OCI-LY3 (cell line): ENCODE measurements at regions not wholly inside any gene's neighbourhood (a gene's known extent, or its start where the extent isn't known, plus 50 kb on each side); places are given as distances from the start of the nearest gene placed in this dataset.

Experiments used
- EZH2phosphoT487 ChIP-seq: fragments of 200-600 bp; shearing (Covaris generic); IDR thresholded peaks from 2 replicates; pipeline ENCODE4 v1.6.1; 2018; ENCODE audit warnings: antibody characterized with exemption, mixed run types, low read depth
- TF ChIP-seq, protein P1 (sequence below): fragments of 200-600, 300-600 bp; sonication (generic); IDR thresholded peaks from 2 replicates; pipeline ENCODE4 v1.5.1; 2014; ENCODE audit warnings: antibody characterized with exemption, low read length, low read depth

DNA sequence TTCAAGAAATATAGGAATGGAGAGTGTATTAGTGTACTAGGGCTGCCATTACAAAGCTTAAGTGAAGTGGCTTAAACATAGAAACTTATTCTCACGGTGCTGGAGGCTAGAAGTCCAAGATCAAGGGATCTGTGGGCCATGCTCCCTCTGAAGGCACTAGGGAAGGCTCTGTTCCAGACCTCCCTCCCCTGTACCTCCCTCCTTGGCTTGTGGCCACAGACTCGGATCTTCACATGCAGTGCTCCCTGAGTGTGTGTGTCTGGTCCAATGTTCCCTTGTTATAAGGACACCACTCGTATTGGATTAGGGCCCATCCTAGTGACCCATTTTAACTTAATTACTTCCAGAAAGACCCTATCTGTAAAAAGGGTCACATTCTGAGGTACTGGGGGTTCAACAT is 225.6 kb downstream of the VRK1 start:
- TF ChIP-seq, protein P1, sequence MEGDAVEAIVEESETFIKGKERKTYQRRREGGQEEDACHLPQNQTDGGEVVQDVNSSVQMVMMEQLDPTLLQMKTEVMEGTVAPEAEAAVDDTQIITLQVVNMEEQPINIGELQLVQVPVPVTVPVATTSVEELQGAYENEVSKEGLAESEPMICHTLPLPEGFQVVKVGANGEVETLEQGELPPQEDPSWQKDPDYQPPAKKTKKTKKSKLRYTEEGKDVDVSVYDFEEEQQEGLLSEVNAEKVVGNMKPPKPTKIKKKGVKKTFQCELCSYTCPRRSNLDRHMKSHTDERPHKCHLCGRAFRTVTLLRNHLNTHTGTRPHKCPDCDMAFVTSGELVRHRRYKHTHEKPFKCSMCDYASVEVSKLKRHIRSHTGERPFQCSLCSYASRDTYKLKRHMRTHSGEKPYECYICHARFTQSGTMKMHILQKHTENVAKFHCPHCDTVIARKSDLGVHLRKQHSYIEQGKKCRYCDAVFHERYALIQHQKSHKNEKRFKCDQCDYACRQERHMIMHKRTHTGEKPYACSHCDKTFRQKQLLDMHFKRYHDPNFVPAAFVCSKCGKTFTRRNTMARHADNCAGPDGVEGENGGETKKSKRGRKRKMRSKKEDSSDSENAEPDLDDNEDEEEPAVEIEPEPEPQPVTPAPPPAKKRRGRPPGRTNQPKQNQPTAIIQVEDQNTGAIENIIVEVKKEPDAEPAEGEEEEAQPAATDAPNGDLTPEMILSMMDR: no peak
- no peak for TF ChIP-seq EZH2phosphoT487
